ENCODE measurements at regions not wholly inside any gene's neighbourhood (a gene's known extent, or its start where the extent isn't known, plus 50 kb on each side); places are given as distances from the start of the nearest gene placed in this dataset.

DNA sequence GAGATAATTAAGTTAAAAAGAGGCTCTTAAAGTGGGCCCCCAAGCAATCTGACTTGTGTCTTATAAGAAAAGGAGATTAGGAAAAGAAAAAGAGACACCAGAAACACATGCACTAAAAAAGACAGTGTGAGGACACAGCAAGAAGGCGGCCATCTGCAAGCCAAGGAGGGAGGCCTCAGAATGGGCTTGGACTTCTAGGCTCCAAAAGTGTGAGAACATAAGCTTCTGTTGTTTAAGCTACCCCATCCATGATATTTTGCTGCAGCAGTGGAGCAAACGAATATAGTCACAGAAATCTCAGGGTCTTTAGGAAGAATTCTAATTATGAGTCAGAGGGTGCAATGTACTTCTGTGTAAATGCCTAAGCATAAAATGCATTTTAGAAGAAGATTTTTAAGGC, 399.3 kb upstream of the MMADHC start:
- Mint-ChIP-seq H3K9me3 (peaks cover 2 to 30% (median 6%) of the 10 kb centered on the region in 6 donors), H3K4me3 (no peak overlapping the region), H3K36me3 (no peaks in the 10 kb centered on the region), H3K27me3 (ENCODE audit: low read depth in 3 of 3) (no peaks in the 10 kb centered on the region), H3K4me1 (no peaks in the 10 kb centered on the region), H3K27ac (no peak overlapping the region)
- DNase-seq = no peak

DNA sequence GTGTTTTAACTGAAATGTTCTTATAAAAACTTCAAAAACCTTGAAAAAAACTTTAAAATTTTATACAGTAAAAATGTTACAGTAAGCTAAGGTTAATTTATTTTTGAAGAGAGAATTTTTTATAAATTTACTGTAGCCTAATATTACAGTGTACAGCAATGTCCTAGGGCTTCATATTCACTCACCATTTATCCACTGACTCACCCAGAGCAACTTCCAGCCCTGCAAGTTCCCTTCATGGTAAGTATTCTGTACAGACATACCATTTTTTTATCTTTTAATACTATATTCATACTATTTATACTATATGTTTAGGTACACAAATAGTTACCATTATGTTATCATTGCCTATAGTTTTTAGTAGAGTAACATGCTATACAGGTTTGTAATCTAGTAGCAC, 396.7 kb upstream of the MMADHC start:
- H3K27ac Mint-ChIP-seq = no peak overlapping the region
- no peaks in the 10 kb centered on the region for H3K4me1 Mint-ChIP-seq
- H3K27me3 Mint-ChIP-seq (ENCODE audit: low read depth in 3 of 3) = peaks cover 0 to 2% (median 0%) of the 10 kb centered on the region in 3 donors
- H3K9me3 Mint-ChIP-seq = peaks cover 5 to 53% (median 11%) of the 10 kb centered on the region in 6 donors
- H3K4me3 Mint-ChIP-seq = no peak overlapping the region
- H3K36me3 Mint-ChIP-seq = no peaks in the 10 kb centered on the region
- no peak for DNase-seq

DNA sequence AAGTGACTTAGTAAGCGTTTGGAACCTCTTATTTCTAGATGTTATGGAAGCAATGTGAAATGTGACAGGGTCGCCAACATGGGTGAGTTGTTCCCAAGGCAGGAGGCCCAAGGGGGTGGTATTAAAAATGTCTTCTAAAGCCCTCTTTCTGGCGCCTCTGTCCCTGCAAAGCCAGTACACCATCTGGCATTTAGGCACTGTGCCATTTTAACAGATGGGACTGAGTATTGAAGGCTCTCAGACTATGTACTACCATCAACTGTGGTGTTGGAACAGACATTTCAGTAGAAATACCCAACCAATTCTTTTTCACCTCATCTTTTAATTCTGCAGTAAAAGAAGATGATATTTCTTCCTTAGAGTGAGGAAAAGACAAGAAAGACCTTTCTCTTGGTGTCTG, 384.5 kb upstream of the MMADHC start:
- Mint-ChIP-seq H3K4me3 (no peak overlapping the region), H3K4me1 (no peaks in the 10 kb centered on the region), H3K36me3 (no peaks in the 10 kb centered on the region), H3K27me3 (ENCODE audit: low read depth in 3 of 3) (no peaks in the 10 kb centered on the region), H3K27ac (no peak overlapping the region), H3K9me3 (peaks cover 2 to 38% (median 16%) of the 10 kb centered on the region in 6 donors)
- DNase-seq = no peak

DNA sequence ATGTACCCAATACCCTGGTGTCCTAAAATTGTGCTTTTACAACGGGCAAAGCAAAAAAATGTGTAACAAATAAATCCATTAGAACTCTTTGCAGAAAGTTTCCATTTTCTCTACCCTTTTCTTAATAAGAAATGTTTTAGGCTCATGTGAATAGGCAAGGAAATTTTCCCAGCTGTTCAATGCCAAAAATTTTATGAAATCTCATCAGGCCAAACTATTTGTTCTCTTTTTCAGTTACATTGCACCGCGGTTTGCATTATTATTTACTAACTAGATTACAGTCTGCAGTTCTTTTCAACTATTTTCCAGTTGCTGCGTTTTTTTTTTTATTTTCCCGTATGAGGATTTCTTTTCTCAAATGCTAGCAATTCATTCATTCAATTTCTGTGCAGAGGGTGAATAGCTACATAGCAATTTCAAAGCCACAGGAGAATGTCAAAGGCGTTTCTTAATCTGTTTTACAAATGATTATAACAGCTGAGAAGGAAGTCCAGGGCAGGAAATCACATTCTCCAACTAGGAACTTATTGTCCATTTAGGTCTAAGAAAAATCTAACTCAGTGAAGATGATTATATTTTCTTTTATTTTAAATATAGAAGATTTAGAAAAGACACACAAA, 367.5 kb upstream of the MMADHC start:
- no peak overlapping the region for H3K27ac Mint-ChIP-seq
- no peak for DNase-seq
- no peaks in the 10 kb centered on the region for H3K27me3 Mint-ChIP-seq (ENCODE audit: low read depth in 3 of 3)
- H3K4me1 Mint-ChIP-seq = no peaks in the 10 kb centered on the region
- H3K36me3 Mint-ChIP-seq = no peaks in the 10 kb centered on the region
- H3K4me3 Mint-ChIP-seq = no peak overlapping the region
- peaks cover 6 to 30% (median 16%) of the 10 kb centered on the region in 6 donors for H3K9me3 Mint-ChIP-seq

DNA sequence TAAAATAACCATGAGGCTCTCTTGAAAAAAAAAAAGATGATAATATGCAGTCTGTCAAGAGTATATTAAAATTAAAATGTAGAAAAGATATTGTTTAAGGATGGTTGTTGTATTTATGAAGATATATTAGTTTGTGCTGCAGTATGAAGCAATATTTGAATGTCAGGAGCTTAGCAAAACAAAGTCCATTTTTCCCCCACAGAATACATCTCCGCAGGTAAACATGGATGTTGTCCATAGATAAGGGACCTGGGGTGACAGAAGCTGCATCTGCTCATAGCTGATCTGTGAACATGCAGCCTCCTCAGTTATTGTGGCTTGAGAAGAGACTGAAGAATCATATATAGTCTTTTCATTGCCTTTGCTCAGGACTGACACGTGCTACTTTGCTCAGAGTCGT, 366.1 kb upstream of the MMADHC start:
- no peaks in the 10 kb centered on the region for H3K27me3 Mint-ChIP-seq (ENCODE audit: low read depth in 3 of 3)
- peaks cover 4 to 22% (median 14%) of the 10 kb centered on the region in 6 donors for H3K9me3 Mint-ChIP-seq
- no peak overlapping the region for H3K4me3 Mint-ChIP-seq
- no peak for DNase-seq
- H3K27ac Mint-ChIP-seq = no peak overlapping the region
- H3K4me1 Mint-ChIP-seq = no peaks in the 10 kb centered on the region
- no peaks in the 10 kb centered on the region for H3K36me3 Mint-ChIP-seq

DNA sequence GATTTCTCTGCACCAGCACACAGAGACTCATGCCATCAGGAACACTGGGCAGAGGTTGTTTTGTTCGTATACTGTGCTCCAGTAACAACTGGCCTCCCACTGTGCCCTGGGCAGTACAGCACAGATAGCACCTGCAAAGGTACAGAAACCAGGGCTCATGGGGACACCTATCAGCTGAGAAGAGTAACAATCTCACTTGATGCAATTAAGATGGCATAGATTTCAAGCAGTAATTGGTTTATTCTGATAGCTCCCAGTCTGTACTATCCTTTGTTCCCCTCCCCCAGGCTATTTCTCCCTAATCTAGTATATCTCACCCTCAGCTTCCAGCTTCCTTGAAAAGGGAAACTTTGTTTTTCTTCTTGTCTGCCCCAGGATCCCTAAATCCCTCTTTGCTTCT, 343.9 kb upstream of the MMADHC start:
- no peak overlapping the region for H3K27ac Mint-ChIP-seq
- H3K4me3 Mint-ChIP-seq = no peak overlapping the region
- no peaks in the 10 kb centered on the region for H3K4me1 Mint-ChIP-seq
- no peaks in the 10 kb centered on the region for H3K36me3 Mint-ChIP-seq
- H3K27me3 Mint-ChIP-seq (ENCODE audit: low read depth in 3 of 3) = peaks cover 0 to 2% (median 0%) of the 10 kb centered on the region in 3 donors
- no peak for DNase-seq
- peaks cover 5 to 14% (median 9%) of the 10 kb centered on the region in 6 donors for H3K9me3 Mint-ChIP-seq

DNA sequence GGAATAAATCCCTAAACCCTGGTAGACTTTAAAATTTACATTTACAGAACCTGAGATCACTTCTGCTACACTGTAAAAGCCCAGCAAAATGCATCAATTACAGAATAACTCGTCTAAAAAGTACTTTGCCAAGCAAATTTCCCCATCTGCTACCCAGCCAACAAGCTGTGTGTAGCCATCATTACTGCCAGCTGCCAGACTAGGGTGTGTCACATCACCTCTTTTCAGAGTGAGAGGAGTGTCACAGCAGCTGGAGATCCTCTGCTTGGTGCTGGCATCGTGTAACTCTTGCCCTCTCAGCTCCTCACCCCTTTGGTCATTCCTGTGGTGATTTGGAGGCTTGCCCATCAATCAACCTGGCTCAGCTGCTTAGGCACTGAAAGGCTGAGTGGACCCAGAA, 340.4 kb upstream of the MMADHC start:
- H3K27me3 Mint-ChIP-seq (ENCODE audit: low read depth in 3 of 3) = peaks cover 0 to 2% (median 0%) of the 10 kb centered on the region in 3 donors
- no peak overlapping the region for H3K27ac Mint-ChIP-seq
- no peak for DNase-seq
- peaks cover 0 to 19% (median 13%) of the 10 kb centered on the region in 6 donors for H3K9me3 Mint-ChIP-seq
- no peak overlapping the region for H3K4me3 Mint-ChIP-seq
- no peaks in the 10 kb centered on the region for H3K4me1 Mint-ChIP-seq
- no peaks in the 10 kb centered on the region for H3K36me3 Mint-ChIP-seq

DNA sequence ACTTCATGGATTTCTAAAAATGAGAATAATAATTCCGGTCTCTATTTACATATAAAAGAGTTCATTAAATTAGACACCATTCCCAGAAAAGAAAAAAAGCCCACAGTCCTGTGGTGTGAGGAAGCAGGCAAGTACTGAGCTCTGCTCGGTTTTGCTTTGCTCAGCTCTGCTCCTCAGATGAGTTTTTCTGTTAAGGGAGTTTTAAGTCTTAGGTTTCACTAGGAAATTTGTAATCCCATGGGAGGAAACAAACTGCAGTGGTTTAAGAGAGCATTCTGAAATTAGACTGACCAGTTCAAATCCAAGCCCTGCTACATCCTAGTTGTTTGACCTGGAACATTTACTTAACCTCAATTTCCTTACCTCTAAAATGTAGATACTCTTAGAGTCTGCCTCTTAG, 338.6 kb upstream of the MMADHC start:
- Mint-ChIP-seq H3K36me3 (no peaks in the 10 kb centered on the region), H3K4me1 (no peaks in the 10 kb centered on the region), H3K27ac (no peak overlapping the region), H3K9me3 (peaks cover 0 to 22% (median 17%) of the 10 kb centered on the region in 6 donors), H3K27me3 (ENCODE audit: low read depth in 3 of 3) (peaks cover 0 to 2% (median 0%) of the 10 kb centered on the region in 3 donors), H3K4me3 (no peak overlapping the region)
- no peak for DNase-seq

DNA sequence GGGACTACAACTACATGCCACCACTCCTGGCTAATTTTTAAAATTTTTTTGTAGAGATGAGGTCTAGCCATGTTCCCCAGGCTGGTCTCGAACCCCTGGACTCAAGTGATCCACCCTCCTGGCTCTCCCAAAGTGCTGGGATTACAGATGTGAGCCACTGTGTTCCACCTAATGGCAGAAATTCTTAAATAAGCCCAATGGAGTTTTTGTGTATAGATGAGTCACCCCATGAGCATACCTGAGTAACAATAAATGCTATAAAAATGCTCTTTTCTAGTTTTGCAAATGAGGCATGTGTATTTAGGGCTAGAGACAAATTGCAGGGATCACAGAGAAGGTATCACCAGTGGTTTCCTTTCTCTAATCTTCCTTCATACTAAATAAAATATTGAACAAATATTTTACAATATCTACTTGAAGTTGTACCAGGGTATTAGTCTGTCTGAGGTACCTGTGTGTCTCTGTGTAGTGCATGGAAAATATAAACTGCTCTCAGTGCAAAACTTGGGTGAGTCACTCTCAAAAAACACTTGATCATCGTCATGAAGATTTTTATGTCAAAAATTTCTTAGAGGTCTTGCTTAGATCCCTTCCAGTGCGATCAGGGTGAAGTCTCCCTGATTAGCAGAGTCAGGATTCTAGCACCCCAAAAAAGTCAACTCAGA, 337.1 kb upstream of the MMADHC start:
- Mint-ChIP-seq H3K9me3 (peaks cover 7 to 31% (median 21%) of the 10 kb centered on the region in 6 donors), H3K4me3 (no peak overlapping the region), H3K27me3 (ENCODE audit: low read depth in 3 of 3) (no peaks in the 10 kb centered on the region), H3K27ac (no peak overlapping the region), H3K36me3 (no peaks in the 10 kb centered on the region), H3K4me1 (no peaks in the 10 kb centered on the region)
- DNase-seq = no peak

DNA sequence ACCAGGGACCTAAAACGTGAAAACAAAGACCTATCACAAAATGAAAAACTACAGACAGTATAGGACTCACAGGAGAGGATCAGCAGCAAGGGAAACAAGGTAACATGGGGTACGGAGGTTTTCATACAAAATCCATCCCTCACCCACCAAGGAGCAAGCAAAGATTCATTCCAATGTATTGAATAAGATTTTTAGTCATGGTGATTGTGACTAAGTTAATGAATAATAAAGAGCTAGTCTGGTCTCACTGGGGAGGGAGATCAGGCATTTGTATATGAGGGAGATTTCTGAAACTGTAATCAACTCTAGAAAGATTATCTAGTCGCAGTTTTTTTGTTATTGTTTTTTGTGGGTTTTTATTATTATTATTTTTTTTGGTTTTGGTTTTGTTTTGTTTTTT, 336.5 kb upstream of the MMADHC start:
- peaks cover 7 to 37% (median 26%) of the 10 kb centered on the region in 6 donors for H3K9me3 Mint-ChIP-seq
- H3K27ac Mint-ChIP-seq = no peak overlapping the region
- H3K36me3 Mint-ChIP-seq = no peaks in the 10 kb centered on the region
- no peaks in the 10 kb centered on the region for H3K4me1 Mint-ChIP-seq
- no peak overlapping the region for H3K4me3 Mint-ChIP-seq
- no peak for DNase-seq
- no peaks in the 10 kb centered on the region for H3K27me3 Mint-ChIP-seq (ENCODE audit: low read depth in 3 of 3)

DNA sequence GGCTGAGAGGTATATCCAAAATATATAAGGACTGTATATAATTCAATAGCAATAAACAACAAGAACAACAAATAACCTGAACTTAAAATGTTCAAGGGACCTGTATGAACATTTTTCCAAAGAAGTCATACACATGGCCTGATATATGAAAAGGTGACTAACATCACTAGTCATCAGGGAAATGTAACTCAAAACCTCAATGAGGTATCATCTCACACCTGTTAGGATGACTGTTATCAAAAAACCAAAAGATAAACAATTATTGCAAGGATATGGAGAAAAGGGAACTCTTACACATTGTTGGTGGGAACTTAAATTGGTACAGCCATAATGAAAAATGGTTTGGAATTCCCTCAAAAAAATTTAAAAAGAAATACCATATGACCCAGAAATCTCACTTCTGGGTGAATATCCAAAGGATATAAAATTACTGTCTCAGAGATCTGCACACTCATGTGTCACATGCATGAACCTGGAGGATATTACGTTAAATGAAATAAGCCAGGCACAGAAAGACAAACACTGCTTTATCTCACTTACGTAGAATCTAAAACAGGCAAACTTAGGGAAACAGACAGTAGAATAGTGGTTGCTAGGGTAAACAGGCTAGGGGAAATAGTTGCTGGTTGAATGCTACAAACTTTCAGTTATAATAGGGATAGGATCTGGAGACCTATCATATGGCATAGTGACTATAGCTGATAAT, 334.5 kb upstream of the MMADHC start:
- H3K4me3 Mint-ChIP-seq = no peak overlapping the region
- H3K4me1 Mint-ChIP-seq = no peaks in the 10 kb centered on the region
- no peaks in the 10 kb centered on the region for H3K36me3 Mint-ChIP-seq
- H3K27me3 Mint-ChIP-seq (ENCODE audit: low read depth in 3 of 3) = no peaks in the 10 kb centered on the region
- H3K27ac Mint-ChIP-seq = no peak overlapping the region
- H3K9me3 Mint-ChIP-seq = peaks cover 10 to 46% (median 20%) of the 10 kb centered on the region in 6 donors
- DNase-seq = no peak

DNA sequence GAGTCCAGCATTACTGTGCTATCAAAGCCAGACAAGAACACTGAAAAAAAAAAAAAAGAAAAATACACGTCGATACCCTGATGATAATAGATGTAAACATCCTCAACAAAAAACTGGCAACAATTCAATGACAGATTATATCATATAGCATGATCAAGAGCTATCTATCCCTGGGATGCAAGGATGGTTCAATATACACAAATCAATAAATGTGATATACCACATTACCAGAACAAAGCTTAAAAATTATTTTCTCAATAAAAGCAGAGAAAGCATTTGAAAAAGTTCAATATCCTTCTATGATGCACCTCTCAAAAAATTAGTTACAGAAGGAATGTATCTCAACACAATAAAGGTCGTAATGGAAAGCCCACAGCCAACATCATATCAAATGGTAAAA, 332.8 kb upstream of the MMADHC start:
- Mint-ChIP-seq H3K4me1 (no peaks in the 10 kb centered on the region), H3K27ac (no peak overlapping the region), H3K27me3 (ENCODE audit: low read depth in 3 of 3) (peaks cover 0 to 3% (median 0%) of the 10 kb centered on the region in 3 donors), H3K9me3 (peaks cover 10 to 43% (median 20%) of the 10 kb centered on the region in 6 donors), H3K4me3 (no peak overlapping the region), H3K36me3 (no peaks in the 10 kb centered on the region)
- DNase-seq = no peak

DNA sequence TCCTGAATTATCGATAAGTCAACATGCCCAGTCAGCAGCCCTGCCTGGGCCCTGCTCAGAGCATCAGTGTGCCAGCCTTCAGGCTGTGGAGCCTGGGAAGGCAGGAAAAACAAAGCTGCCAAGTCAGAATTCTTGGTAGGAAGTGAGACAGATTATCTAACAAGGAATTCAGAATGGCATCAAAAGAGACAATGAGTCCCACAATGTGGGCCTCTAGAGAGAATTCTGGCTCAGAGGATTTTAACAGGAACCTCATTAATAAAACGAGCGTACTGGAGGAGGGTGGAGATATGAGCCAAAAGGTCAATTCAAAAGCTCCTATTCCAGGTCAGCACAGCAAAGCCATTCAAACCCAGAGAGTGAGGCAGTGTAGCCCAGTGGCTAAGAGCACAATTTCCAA, 327.6 kb upstream of the MMADHC start:
- Mint-ChIP-seq H3K36me3 (no peaks in the 10 kb centered on the region), H3K9me3 (peaks cover 6 to 54% (median 19%) of the 10 kb centered on the region in 6 donors), H3K4me3 (no peak overlapping the region), H3K27me3 (ENCODE audit: low read depth in 3 of 3) (peaks cover 0 to 4% (median 3%) of the 10 kb centered on the region in 3 donors), H3K27ac (no peak overlapping the region), H3K4me1 (no peaks in the 10 kb centered on the region)
- DNase-seq = no peak

Data from immature natural killer cell (primary cell).